HCT116 (cell line): ENCODE measurements at regions not wholly inside any gene's neighbourhood (a gene's known extent, or its start where the extent isn't known, plus 50 kb on each side); places are given as distances from the start of the nearest gene placed in this dataset.

Experiments
- ATAC-seq: fragments of 200-7000 bp; cut with Tn5 transposase; 2 replicates; pipeline ENCODE4 v1.9.1; 2020; ENCODE audit warnings: mild to moderate bottlenecking, moderate library complexity
- BruUV-seq: library from RNA; stranded (reverse); fragments of 400-500 nt; replicated peaks from 2 replicates; lab custom pipeline; 2021; lab: Mats Ljungman, UMichigan
- CTCF ChIA-PET: fragments of 300-600 bp; sonication (Branson Sonifier 250); formaldehyde crosslinking; loops from one replicate; lab custom pipeline; 2021; ENCODE audit warnings: antibody characterized with exemption; lab: Charles Lee
- POLR2A ChIA-PET: fragments of 300-600, 350-600 bp; sonication (Branson Sonifier 250); formaldehyde crosslinking; loops from one replicate; lab custom pipeline; 2021; ENCODE audit warnings: antibody characterized with exemption; lab: Charles Lee
- RAD21 ChIA-PET, 2 experiments: fragments of 300-600 bp; sonication (Branson Sonifier 250); formaldehyde crosslinking; loops; one replicate each; lab custom pipeline; 2023; ENCODE audit warnings: low total read pairs in 2 of 2; ENCODE audit not compliant: uncharacterized antibody in 2 of 2, unreplicated experiment in 2 of 2, low non-redundant PET in 1 of 2; lab: Charles Lee
- DNase-seq: peaks from one replicate; pipeline ENCODE4 v3.0.0-alpha.2; 2010; ENCODE audit warnings: low read depth, low spot score
- H2AFZ ChIP-seq: fragments of 200-600 bp; shearing (Covaris generic), sonication (generic); 2 replicates; pipeline ENCODE4 v1.6.1; 2017; ENCODE audit warnings: low read depth, mixed run types, mixed read lengths, antibody characterized with exemption, low read length; ENCODE audit not compliant: poor library complexity, severe bottlenecking
- H3K27ac ChIP-seq: 2 replicates; pipeline ENCODE4 v1.5.1; 2012; ENCODE audit warnings: low read depth, low read length
- H3K27me3 ChIP-seq: fragments of 200-600 bp; sonication (generic); 2 replicates; pipeline ENCODE4 v1.6.1; 2016; ENCODE audit warnings: mixed run types, low read length, mixed read lengths; ENCODE audit not compliant: insufficient read depth
- H3K36me3 ChIP-seq, 2 experiments: fragments of 200-500 bp in 1 of 2; fragments of 200-600 bp in 1 of 2; sonication (Bioruptor generic) in 1 of 2; sonication (generic) in 1 of 2; 2 replicates each; pipeline versions ENCODE4 v1.5.1 to v1.6.1; 2014 to 2016; ENCODE audit warnings: low read length in 2 of 2, inconsistent platforms in 1 of 2, mixed read lengths in 1 of 2, mixed run types in 1 of 2; ENCODE audit not compliant: insufficient read depth in 2 of 2, control insufficient read depth in 1 of 2
- H3K4me1 ChIP-seq, 2 experiments: fragments of 200-600 bp in 1 of 2; sonication (generic) in 1 of 2; 2 replicates each; pipeline versions ENCODE4 v1.5.1 to v1.6.1; 2012 to 2017; ENCODE audit warnings: low read length in 2 of 2, inconsistent platforms in 1 of 2, mild to moderate bottlenecking in 1 of 2, mixed read lengths in 1 of 2, mixed run types in 1 of 2, moderate library complexity in 1 of 2; ENCODE audit not compliant: insufficient read depth in 2 of 2, control insufficient read depth in 1 of 2
- H3K4me2 ChIP-seq: fragments of 200-600 bp; sonication (generic); 2 replicates; pipeline ENCODE4 v1.6.1; 2017; ENCODE audit warnings: mixed run types, low read length, mixed read lengths
- H3K4me3 ChIP-seq, 2 experiments: fragments of 200-600 bp in 1 of 2; sonication (generic) in 1 of 2; replicated peaks in 1 of 2; 2 replicates each; pipeline ENCODE4 v1.5.1; 2011 to 2016; ENCODE audit warnings: low read length in 2 of 2, control low read depth in 1 of 2, low read depth in 1 of 2, mild to moderate bottlenecking in 1 of 2, mixed read lengths in 1 of 2, mixed run types in 1 of 2
- H3K79me2 ChIP-seq: fragments of 200-600 bp; sonication (generic); 2 replicates; pipeline ENCODE4 v1.6.1; 2017; ENCODE audit warnings: mild to moderate bottlenecking, mixed run types, low read length, moderate library complexity, mixed read lengths; ENCODE audit not compliant: insufficient read depth
- H3K9ac ChIP-seq: fragments of 200-600 bp; sonication (generic); 2 replicates; pipeline ENCODE4 v1.6.1; 2016; ENCODE audit warnings: low read length, mixed read lengths
- H3K9me2 ChIP-seq: fragments of 200-600 bp; sonication (generic), shearing (Covaris generic); 2 replicates; pipeline ENCODE4 v1.6.1; 2017; ENCODE audit warnings: mixed run types, mild to moderate bottlenecking, moderate library complexity; ENCODE audit not compliant: insufficient read depth
- H3K9me3 ChIP-seq, 2 experiments: fragments of 200-500 bp in 1 of 2; fragments of 200-600 bp in 1 of 2; sonication (Bioruptor generic) in 1 of 2; sonication (generic) in 1 of 2; 2 replicates each; pipeline ENCODE4 v1.6.1; 2014 to 2017; ENCODE audit warnings: low read length in 2 of 2, mixed read lengths in 2 of 2, inconsistent platforms in 1 of 2, low read depth in 1 of 2, mild to moderate bottlenecking in 1 of 2, mixed run types in 1 of 2, moderate library complexity in 1 of 2; ENCODE audit not compliant: control insufficient read depth in 1 of 2, insufficient read depth in 1 of 2
- H4K20me1 ChIP-seq: fragments of 200-600 bp; sonication (generic), shearing (Covaris generic); 2 replicates; pipeline ENCODE4 v1.6.1; 2017; ENCODE audit warnings: mixed run types, mild to moderate bottlenecking, moderate library complexity; ENCODE audit not compliant: insufficient read depth
- CBX3 ChIP-seq: IDR thresholded peaks from 2 replicates; pipeline ENCODE4 v1.6.1; 2012; ENCODE audit warnings: low read depth
- CEBPB ChIP-seq: IDR thresholded peaks from 2 replicates; pipeline ENCODE4 v1.6.1; 2012; ENCODE audit warnings: low read depth
- CTCF ChIP-seq, 3 experiments: fragments of 200-600 bp in 1 of 3; sonication (generic) in 1 of 3; IDR thresholded peaks in 2 of 3; conservative IDR thresholded peaks in 1 of 3; 2 replicates each; pipeline ENCODE4 v1.5.1; 2012 to 2017; ENCODE audit warnings: low read depth in 2 of 3, low read length in 2 of 3, antibody characterized with exemption in 1 of 3, borderline replicate concordance in 1 of 3, control low read depth in 1 of 3, mild to moderate bottlenecking in 1 of 3, mixed read lengths in 1 of 3, mixed run types in 1 of 3, moderate library complexity in 1 of 3; ENCODE audit not compliant: insufficient read depth in 1 of 3
- ELF1 ChIP-seq: IDR thresholded peaks from 2 replicates; pipeline ENCODE4 v1.6.1; 2012; ENCODE audit warnings: low read depth, borderline replicate concordance
- EZH2 ChIP-seq: fragments of 200-600 bp; sonication (generic); IDR thresholded peaks from 2 replicates; pipeline ENCODE4 v1.6.1; 2017; ENCODE audit warnings: antibody characterized with exemption, mixed run types
- FOSL1 ChIP-seq: IDR thresholded peaks from 2 replicates; pipeline ENCODE4 v1.6.1; 2012; ENCODE audit warnings: low read depth
- JUND ChIP-seq: IDR thresholded peaks from 2 replicates; pipeline ENCODE4 v1.6.1; 2012
- POLR2A ChIP-seq: IDR thresholded peaks from 2 replicates; pipeline ENCODE4 v1.7.0; 2011; ENCODE audit warnings: borderline replicate concordance; ENCODE audit not compliant: insufficient read depth, insufficient read length; ENCODE audit errors: extremely low read depth
- POLR2AphosphoS5 ChIP-seq: IDR thresholded peaks from 2 replicates; pipeline ENCODE4 v1.6.1; 2011; ENCODE audit warnings: mild to moderate bottlenecking, low read depth, low read length, moderate library complexity
- RAD21 ChIP-seq: IDR thresholded peaks from 2 replicates; pipeline ENCODE4 v1.6.1; 2012; ENCODE audit warnings: low read depth, mild to moderate bottlenecking
- REST ChIP-seq: IDR thresholded peaks from 2 replicates; pipeline ENCODE4 v1.6.1; 2012; ENCODE audit warnings: low read depth
- SIN3A ChIP-seq: IDR thresholded peaks from 2 replicates; pipeline ENCODE4 v1.6.1; 2012; ENCODE audit warnings: low read depth
- SP1 ChIP-seq: IDR thresholded peaks from 2 replicates; pipeline ENCODE4 v1.6.1; 2012; ENCODE audit warnings: low read depth
- SRF ChIP-seq: IDR thresholded peaks from 2 replicates; pipeline ENCODE4 v1.6.1; 2012; ENCODE audit warnings: low read depth
- TCF7L2 ChIP-seq: IDR thresholded peaks from 2 replicates; pipeline ENCODE4 v1.7.0; 2011; ENCODE audit warnings: borderline replicate concordance, inconsistent platforms; ENCODE audit not compliant: insufficient read depth, insufficient read length; ENCODE audit errors: extremely low read depth
- YY1 ChIP-seq: IDR thresholded peaks from 2 replicates; pipeline ENCODE4 v1.6.1; 2011; ENCODE audit warnings: low read length, low read depth, moderate library complexity, mild to moderate bottlenecking; ENCODE audit not compliant: insufficient replicate concordance; ENCODE audit errors: extremely low read depth
- ZNF274 ChIP-seq: fragments of 200-500 bp; sonication (Bioruptor generic); IDR thresholded peaks from 2 replicates; pipeline ENCODE4 v1.6.1; 2014; ENCODE audit warnings: mild to moderate bottlenecking, low read depth, low read length, inconsistent platforms
- intact Hi-C: fragments of 100-400 bp; cut with micrococcal nuclease; formaldehyde crosslinking; loops from 2 replicates; pipeline ENCODE4 v1.10.0; 2022

DNA sequence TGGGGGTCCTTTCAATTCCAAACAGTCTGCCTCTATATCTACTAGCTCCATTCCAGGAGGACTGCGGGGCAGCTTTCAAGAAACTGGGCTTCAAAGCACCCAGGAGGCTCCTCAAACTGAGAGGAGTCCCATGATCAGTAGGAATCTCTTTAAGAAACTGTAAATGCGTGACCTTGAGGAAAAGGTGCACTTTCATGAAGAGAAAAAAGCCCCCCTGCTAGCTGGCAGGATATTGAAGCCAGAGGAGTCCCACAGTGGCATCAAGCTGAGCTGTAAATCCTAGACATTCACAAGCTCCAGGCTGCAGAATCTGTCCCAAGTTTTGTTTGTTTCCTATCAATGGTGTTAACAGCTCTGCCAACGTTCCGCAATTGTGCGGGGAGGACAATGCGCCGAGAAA is 790.1 kb downstream of the SLC4A3 start:
- intact Hi-C loops = no loop called here

More for the DNA sequence above, 790.1 kb downstream of the SLC4A3 start:
- Histone ChIP-seq H3K9me3 (no peaks in the 10 kb centered on the region), H2AFZ (no peak overlapping the region), H4K20me1 (no peaks in the 10 kb centered on the region), H3K36me3 (no peaks in the 10 kb centered on the region), H3K27ac (no peak overlapping the region), H3K4me2 (no peak overlapping the region), H3K4me1 (no peaks in the 10 kb centered on the region), H3K79me2 (no peaks in the 10 kb centered on the region), H3K9ac (no peak overlapping the region), H3K27me3 (no peaks in the 10 kb centered on the region), H3K4me3 (no peak overlapping the region), H3K9me2 (no peaks in the 10 kb centered on the region)
- ChIA-PET CTCF (no interaction called here), POLR2A (no interaction called here), RAD21 (no interaction called here)
- TF ChIP-seq TCF7L2 = no peak
- no peak for TF ChIP-seq POLR2A
- TF ChIP-seq CEBPB = no peak
- TF ChIP-seq CBX3 = no peak
- no peak for TF ChIP-seq JUND
- TF ChIP-seq SP1 = no peak
- no peak for TF ChIP-seq REST
- no peak for TF ChIP-seq RAD21
- no peak for TF ChIP-seq YY1
- TF ChIP-seq SIN3A = no peak
- no peak for TF ChIP-seq POLR2AphosphoS5
- TF ChIP-seq SRF = no peak
- no peak for TF ChIP-seq EZH2
- TF ChIP-seq CTCF (IDR thresholded peaks at IDR 0.05 in 2 of 3, conservative IDR thresholded peaks at IDR 0.05 in 1 of 3; ENCODE audit: borderline replicate concordance in 1 of 3, insufficient read depth in 1 of 3, low read depth in 2 of 3, low read length in 2 of 3) = no peak
- no peak for TF ChIP-seq FOSL1
- no peak for TF ChIP-seq ZNF274
- no peak for TF ChIP-seq ELF1
- no peak for ATAC-seq
- no TSS peak for BruUV-seq
- no peak for DNase-seq
